ENCODE measurements at regions not wholly inside any gene's neighbourhood (a gene's known extent, or its start where the extent isn't known, plus 50 kb on each side); places are given as distances from the start of the nearest gene placed in this dataset.

GRCh38 chr20:40476461-40476860 lies 212.6 kb downstream of the MAFB start:
- H4K20me1 ChIP-seq (replicated peaks; ENCODE audit: control insufficient read depth, extremely low read depth, insufficient read depth, low read length) = no peaks in the 10 kb centered on the region
- intact Hi-C loops (cut with micrococcal nuclease) = loop anchor here (10.0 kb wide), 1 partner anchor 1212 kb away; no protein-coding TSS in a partner anchor
- ChIA-PET POLR2A (no interaction called here), CTCF (no interaction called here)
- no peak for TF ChIP-seq FOS (IDR thresholded peaks at IDR 0.05; ENCODE audit: borderline replicate concordance, insufficient read depth, low read length)
- TF ChIP-seq EZH2 (IDR thresholded peaks at IDR 0.05; ENCODE audit: borderline replicate concordance, low read depth, low read length, severe bottlenecking) = no peak
- TF ChIP-seq, protein P1, sequence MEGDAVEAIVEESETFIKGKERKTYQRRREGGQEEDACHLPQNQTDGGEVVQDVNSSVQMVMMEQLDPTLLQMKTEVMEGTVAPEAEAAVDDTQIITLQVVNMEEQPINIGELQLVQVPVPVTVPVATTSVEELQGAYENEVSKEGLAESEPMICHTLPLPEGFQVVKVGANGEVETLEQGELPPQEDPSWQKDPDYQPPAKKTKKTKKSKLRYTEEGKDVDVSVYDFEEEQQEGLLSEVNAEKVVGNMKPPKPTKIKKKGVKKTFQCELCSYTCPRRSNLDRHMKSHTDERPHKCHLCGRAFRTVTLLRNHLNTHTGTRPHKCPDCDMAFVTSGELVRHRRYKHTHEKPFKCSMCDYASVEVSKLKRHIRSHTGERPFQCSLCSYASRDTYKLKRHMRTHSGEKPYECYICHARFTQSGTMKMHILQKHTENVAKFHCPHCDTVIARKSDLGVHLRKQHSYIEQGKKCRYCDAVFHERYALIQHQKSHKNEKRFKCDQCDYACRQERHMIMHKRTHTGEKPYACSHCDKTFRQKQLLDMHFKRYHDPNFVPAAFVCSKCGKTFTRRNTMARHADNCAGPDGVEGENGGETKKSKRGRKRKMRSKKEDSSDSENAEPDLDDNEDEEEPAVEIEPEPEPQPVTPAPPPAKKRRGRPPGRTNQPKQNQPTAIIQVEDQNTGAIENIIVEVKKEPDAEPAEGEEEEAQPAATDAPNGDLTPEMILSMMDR (IDR thresholded peaks at IDR 0.05; ENCODE audit: extremely low read depth in 1 of 2, insufficient read depth in 1 of 2, low read depth in 1 of 2, low read length in 2 of 2) = no peak
- no peak for TF ChIP-seq POLR2A (IDR thresholded peaks at IDR 0.05; ENCODE audit: low read depth, low read length)
- TF ChIP-seq POLR2AphosphoS5 (IDR thresholded peaks at IDR 0.05; ENCODE audit: insufficient read depth, low read depth, low read length) = no peak
- TF ChIP-seq, protein P2, sequence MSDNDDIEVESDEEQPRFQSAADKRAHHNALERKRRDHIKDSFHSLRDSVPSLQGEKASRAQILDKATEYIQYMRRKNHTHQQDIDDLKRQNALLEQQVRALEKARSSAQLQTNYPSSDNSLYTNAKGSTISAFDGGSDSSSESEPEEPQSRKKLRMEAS (IDR thresholded peaks at IDR 0.05; ENCODE audit: insufficient read depth, insufficient read length) = no peak
- no peak for TF ChIP-seq JUN (IDR thresholded peaks at IDR 0.05; ENCODE audit: borderline replicate concordance, insufficient read depth, insufficient read length, low read depth)
- TF ChIP-seq GATA2 (IDR thresholded peaks at IDR 0.05; ENCODE audit: insufficient read depth, insufficient read length, low read depth, low read length) = no peak
- no peak for TF ChIP-seq MYC (IDR thresholded peaks at IDR 0.05; ENCODE audit: low read depth, low read length)
- H3K9me3 ChIP-seq (replicated peaks; ENCODE audit: control insufficient read depth, insufficient read depth, low read length) = no peaks in the 10 kb centered on the region
- no peaks in the 10 kb centered on the region for H3K27me3 ChIP-seq (ENCODE audit: control insufficient read depth in 2 of 2, insufficient read depth in 2 of 2, low read length in 2 of 2)
- no peak overlapping the region for H3K4me3 ChIP-seq (replicated peaks in 1 of 3; ENCODE audit: insufficient read depth in 1 of 3, low read depth in 1 of 3, low read length in 3 of 3)
- no peaks in the 10 kb centered on the region for H3K9me1 ChIP-seq (replicated peaks; ENCODE audit: control insufficient read depth, extremely low read depth, insufficient read depth, low read length)
- no peak overlapping the region for H3K4me2 ChIP-seq (ENCODE audit: insufficient read depth, low read length)
- FAIRE-seq (no peak), DNase-seq (ENCODE audit: low read depth, low spot score) (no peak)
- no peak overlapping the region for H2AFZ ChIP-seq (ENCODE audit: low read depth, low read length)
- H3K27ac ChIP-seq (ENCODE audit: insufficient read depth, low read depth, low read length) = no peak overlapping the region
- dilution Hi-C loops (cut with MboI; ENCODE audit: extremely low pct_ligation_motif_present, low sequenced_read_pairs) = no loop called here
- H3K4me1 ChIP-seq (ENCODE audit: control insufficient read depth, extremely low read depth, insufficient read depth, low read length) = no peaks in the 10 kb centered on the region
- H3K9ac ChIP-seq (replicated peaks; ENCODE audit: extremely low read depth, insufficient read depth, low read length) = no peak overlapping the region
- no peaks in the 10 kb centered on the region for H3K79me2 ChIP-seq (ENCODE audit: control insufficient read depth, insufficient read depth, low read length)
- no TSS peak for BruUV-seq (replicated peaks)
- no peaks in the 10 kb centered on the region for H3K36me3 ChIP-seq (ENCODE audit: control insufficient read depth in 2 of 2, extremely low read depth in 1 of 2, insufficient read depth in 2 of 2, low read length in 2 of 2)
